ENCODE measurements at regions not wholly inside any gene's neighbourhood (a gene's known extent, or its start where the extent isn't known, plus 50 kb on each side); places are given as distances from the start of the nearest gene placed in this dataset.
"Not testable (repeated sequence)": the region's sequence is repeated elsewhere in the genome, so short reads cannot be mapped to it uniquely, and the experiment has no call there.

DNA sequence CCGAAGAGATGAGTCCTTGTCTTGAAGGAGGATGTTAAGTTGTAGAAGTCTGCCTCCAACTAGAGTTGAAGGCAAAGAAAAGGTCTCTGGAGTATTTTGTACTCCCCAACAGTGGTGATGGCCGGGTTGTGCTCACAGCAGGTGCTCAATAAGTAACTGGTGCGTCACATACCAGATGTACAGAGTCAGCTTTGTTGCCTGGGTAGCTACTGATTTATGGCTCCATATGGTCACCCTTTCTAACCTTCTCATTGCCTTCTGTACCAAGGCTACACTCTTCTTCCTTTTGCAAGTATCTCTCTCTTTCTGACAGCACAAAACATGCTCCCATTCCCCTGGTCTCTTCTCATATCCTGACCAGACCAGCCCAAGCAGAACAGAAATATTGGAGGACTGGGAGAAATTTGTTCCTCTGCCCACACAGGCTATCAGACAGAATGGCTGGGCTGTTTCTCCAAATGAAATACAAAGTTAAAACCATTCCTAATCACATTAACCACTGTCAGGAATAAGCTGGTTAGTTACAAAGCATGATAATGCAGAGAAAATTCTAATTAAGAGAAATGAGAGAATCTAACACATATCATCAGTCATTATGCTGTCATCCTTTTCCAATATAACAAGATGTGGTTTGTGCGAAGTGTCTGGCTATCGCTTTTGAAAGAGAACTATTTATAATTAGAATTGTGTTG is 150.1 kb upstream of the LRRN1 start:
- Histone ChIP-seq H3K4me1 (peaks cover 0 to 5% (median 0%) of the 10 kb centered on the region in 6 donors), H3K4me3 (no peak overlapping the region), H3K27me3 (replicated peaks in 1 of 7) (no peaks in the 10 kb centered on the region), H3K9me3 (no peaks in the 10 kb centered on the region), H3K27ac (no peak overlapping the region), H3K36me3 (no peaks in the 10 kb centered on the region)
- TF ChIP-seq, protein P1, sequence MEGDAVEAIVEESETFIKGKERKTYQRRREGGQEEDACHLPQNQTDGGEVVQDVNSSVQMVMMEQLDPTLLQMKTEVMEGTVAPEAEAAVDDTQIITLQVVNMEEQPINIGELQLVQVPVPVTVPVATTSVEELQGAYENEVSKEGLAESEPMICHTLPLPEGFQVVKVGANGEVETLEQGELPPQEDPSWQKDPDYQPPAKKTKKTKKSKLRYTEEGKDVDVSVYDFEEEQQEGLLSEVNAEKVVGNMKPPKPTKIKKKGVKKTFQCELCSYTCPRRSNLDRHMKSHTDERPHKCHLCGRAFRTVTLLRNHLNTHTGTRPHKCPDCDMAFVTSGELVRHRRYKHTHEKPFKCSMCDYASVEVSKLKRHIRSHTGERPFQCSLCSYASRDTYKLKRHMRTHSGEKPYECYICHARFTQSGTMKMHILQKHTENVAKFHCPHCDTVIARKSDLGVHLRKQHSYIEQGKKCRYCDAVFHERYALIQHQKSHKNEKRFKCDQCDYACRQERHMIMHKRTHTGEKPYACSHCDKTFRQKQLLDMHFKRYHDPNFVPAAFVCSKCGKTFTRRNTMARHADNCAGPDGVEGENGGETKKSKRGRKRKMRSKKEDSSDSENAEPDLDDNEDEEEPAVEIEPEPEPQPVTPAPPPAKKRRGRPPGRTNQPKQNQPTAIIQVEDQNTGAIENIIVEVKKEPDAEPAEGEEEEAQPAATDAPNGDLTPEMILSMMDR (IDR thresholded peaks at IDR 0.05 in 8 of 11, conservative IDR thresholded peaks at IDR 0.05 in 3 of 11), result no peak
- TF ChIP-seq POLR2AphosphoS5 (IDR thresholded peaks at IDR 0.05) (no peak), POLR2A (IDR thresholded peaks at IDR 0.05) (no peak)
- 80 to 87% (median 85%) methylated on average over 5 of the region's 5 CpGs for WGBS, 5 donors
- DNase-seq, result no peak
- intact Hi-C loops (cut with DNase I; ENCODE audit: low total_unique reads), result no loop called here

DNA sequence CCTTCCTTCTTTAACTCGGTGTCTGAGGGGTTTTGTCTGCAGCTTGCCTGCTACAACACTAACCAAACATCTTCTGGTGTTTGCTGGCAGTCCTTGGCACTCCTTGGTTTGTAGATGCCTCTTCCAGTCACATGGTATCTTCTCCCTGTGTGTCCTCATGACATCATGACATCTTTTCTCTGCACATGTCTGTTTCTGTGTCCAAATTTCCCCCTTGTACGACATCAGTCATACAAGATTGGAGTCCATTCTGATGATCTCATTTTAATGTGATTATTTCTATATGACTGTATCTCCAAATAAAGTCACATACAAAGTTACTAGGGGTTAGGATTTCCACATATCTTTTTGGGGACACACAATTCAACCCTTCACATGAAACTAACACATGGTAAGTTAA is 152.3 kb upstream of the LRRN1 start:
- intact Hi-C loops (cut with DNase I; ENCODE audit: low total_unique reads), result no loop called here
- WGBS, 5 donors, result 81 to 91% (median 82%) methylated on average over 2 of the region's 2 CpGs
- Histone ChIP-seq H3K27ac (no peak overlapping the region), H3K4me3 (no peak overlapping the region), H3K9me3 (no peaks in the 10 kb centered on the region), H3K36me3 (no peaks in the 10 kb centered on the region), H3K27me3 (replicated peaks in 1 of 7) (no peaks in the 10 kb centered on the region), H3K4me1 (peaks cover 0 to 5% (median 0%) of the 10 kb centered on the region in 6 donors)
- TF ChIP-seq, protein P1 (IDR thresholded peaks at IDR 0.05 in 8 of 11, conservative IDR thresholded peaks at IDR 0.05 in 3 of 11), result no peak
- TF ChIP-seq POLR2A (IDR thresholded peaks at IDR 0.05) (no peak), POLR2AphosphoS5 (IDR thresholded peaks at IDR 0.05) (no peak)
- DNase-seq, result no peak

- not testable (repeated sequence) for DNase-seq, H3K4me1 ChIP-seq
These were observed 153.0 kb upstream of the LRRN1 start for GRCh38 chr3:3646103-3646844.

GRCh38 chr3:3641877-3642455 is 157.3 kb upstream of the LRRN1 start:
- WGBS, 5 donors, result 77 to 89% (median 84%) methylated on average over 5 of the region's 5 CpGs
- H3K4me3 ChIP-seq, result no peak overlapping the region
- peaks cover 0 to 5% (median 0%) of the 10 kb centered on the region in 6 donors for H3K4me1 ChIP-seq
- TF ChIP-seq POLR2A (IDR thresholded peaks at IDR 0.05) (no peak), POLR2AphosphoS5 (IDR thresholded peaks at IDR 0.05) (no peak)
- TF ChIP-seq, protein P1 (IDR thresholded peaks at IDR 0.05 in 8 of 11, conservative IDR thresholded peaks at IDR 0.05 in 3 of 11), result no peak
- no peaks in the 10 kb centered on the region for H3K27me3 ChIP-seq (replicated peaks in 1 of 7)
- no peak overlapping the region for H3K27ac ChIP-seq
- H3K9me3 ChIP-seq, result no peaks in the 10 kb centered on the region
- no peaks in the 10 kb centered on the region for H3K36me3 ChIP-seq
- intact Hi-C loops (cut with DNase I; ENCODE audit: low total_unique reads), result no loop called here
- DNase-seq, result no peak

More at GRCh38 chr3:3646103-3646844, 153.0 kb upstream of the LRRN1 start:
- H3K36me3 ChIP-seq; H3K4me3 ChIP-seq; H3K9me3 ChIP-seq; H3K27me3 ChIP-seq (replicated peaks in 1 of 7); H3K27ac ChIP-seq; intact Hi-C loops (cut with DNase I; ENCODE audit: low total_unique reads): not testable (repeated sequence)
- 74 to 85% (median 78%) methylated on average over 13 of the region's 13 CpGs for WGBS, 5 donors
